ENCODE measurements at regions not wholly inside any gene's neighbourhood (a gene's known extent, or its start where the extent isn't known, plus 50 kb on each side); places are given as distances from the start of the nearest gene placed in this dataset.
A peak's percentile ranks its signal among the peaks of the same experiment; 100 is the strongest.
"Not testable (repeated sequence)": the region's sequence is repeated elsewhere in the genome, so short reads cannot be mapped to it uniquely, and the experiment has no call there.

GRCh38 chr20:54820392-54820791 is 345.0 kb downstream of the DOK5 start:
- H3K36me3 ChIP-seq: no peaks in the 10 kb centered on the region
- no peak overlapping the region for H3K9ac ChIP-seq
- TF ChIP-seq Cebpa-rat (IDR thresholded peaks at IDR 0.05): no peak
- H3K4me3 ChIP-seq: no peak overlapping the region
- no peaks in the 10 kb centered on the region for H4K20me1 ChIP-seq
- H3K27me3 ChIP-seq: no peaks in the 10 kb centered on the region
- no peaks in the 10 kb centered on the region for H3K9me3 ChIP-seq (replicated peaks in 1 of 11)
- no peak overlapping the region for H3K27ac ChIP-seq
- no peaks in the 10 kb centered on the region for H3K4me1 ChIP-seq
- no peak overlapping the region for H3K4me2 ChIP-seq

DNA sequence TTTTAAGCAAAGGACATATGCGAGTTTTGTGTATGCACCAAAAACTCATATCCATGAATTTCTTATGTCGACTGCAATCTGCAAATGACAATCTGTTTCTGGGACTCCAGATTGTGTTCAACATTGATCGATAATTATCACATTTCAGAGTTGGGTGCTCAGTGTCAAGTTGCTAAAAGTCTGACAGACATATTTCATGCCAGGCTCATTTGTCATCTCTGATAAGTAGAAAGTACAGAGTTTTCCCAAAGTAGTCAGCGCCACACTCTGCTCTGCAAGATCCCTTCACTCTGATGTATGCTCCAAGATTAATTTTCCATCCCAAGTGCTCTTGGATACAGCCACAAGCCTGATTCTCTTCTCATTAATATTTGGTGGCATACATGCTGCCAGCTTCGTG is 331.1 kb downstream of the DOK5 start:
- no peaks in the 10 kb centered on the region for H3K36me3 ChIP-seq
- H4K20me1 ChIP-seq: no peaks in the 10 kb centered on the region
- no peak overlapping the region for H3K9ac ChIP-seq
- TF ChIP-seq Cebpa-rat (IDR thresholded peaks at IDR 0.05): no peak
- no peak overlapping the region for H3K4me3 ChIP-seq
- H3K27ac ChIP-seq: no peak overlapping the region
- H3K4me1 ChIP-seq: peaks cover 0 to 5% (median 0%) of the 10 kb centered on the region in 10 experiments; a peak in 3 of 20 replicates
- H3K4me2 ChIP-seq: no peak overlapping the region
- no peaks in the 10 kb centered on the region for H3K27me3 ChIP-seq
- H3K9me3 ChIP-seq (replicated peaks in 1 of 11): no peaks in the 10 kb centered on the region

DNA sequence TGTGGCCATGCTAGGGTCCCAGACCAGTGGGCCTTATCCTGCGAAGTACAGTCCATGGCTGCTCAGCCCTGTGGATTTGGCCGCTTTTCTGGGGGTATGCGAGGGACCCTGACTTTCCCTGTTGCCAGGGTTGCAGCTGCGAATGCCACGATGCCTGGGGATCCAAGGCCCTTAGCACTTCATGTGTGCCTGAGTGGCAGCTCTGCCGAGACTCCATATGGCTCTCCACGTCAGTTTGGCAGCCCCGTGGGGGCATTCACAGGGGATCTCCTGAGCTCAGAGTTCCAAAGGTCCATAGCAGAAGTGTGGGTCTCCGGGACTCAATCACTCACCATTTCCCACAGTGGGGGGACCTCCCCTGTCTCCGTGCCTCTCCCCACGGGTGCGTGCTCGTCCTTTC is 319.5 kb downstream of the DOK5 start:
- H3K4me1 ChIP-seq: no peaks in the 10 kb centered on the region
- no peak overlapping the region for H3K27ac ChIP-seq
- H4K20me1 ChIP-seq: no peaks in the 10 kb centered on the region
- TF ChIP-seq Cebpa-rat (IDR thresholded peaks at IDR 0.05): no peak
- H3K4me3 ChIP-seq: no peak overlapping the region
- H3K36me3 ChIP-seq: no peaks in the 10 kb centered on the region
- H3K27me3 ChIP-seq: no peaks in the 10 kb centered on the region
- H3K9ac ChIP-seq: no peak overlapping the region
- H3K4me2 ChIP-seq: no peak overlapping the region
- no peaks in the 10 kb centered on the region for H3K9me3 ChIP-seq (replicated peaks in 1 of 11)

DNA sequence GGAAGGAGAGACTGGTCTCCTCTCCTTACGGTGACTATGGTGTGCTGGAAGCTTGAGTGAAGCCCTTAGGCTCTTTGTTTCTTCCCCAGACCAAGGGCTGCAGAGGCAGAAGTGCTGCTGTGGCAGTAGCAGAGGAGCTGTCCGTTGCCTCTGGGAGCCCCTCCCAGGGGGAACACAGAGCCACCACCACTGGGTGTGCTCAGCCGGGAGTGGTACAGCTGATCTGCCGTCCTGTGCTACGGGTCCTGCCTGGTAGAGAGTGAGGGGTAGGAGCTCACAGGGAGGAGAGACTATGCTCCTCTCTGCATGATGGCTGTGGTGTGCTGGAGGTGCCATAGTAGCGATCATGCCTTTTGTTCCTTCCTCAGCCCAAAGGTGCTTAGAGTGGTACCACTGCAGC is 318.7 kb downstream of the DOK5 start:
- no peak overlapping the region for H3K27ac ChIP-seq
- no peak overlapping the region for H3K4me2 ChIP-seq
- no peaks in the 10 kb centered on the region for H3K27me3 ChIP-seq
- no peaks in the 10 kb centered on the region for H4K20me1 ChIP-seq
- no peak overlapping the region for H3K9ac ChIP-seq
- H3K4me3 ChIP-seq: no peak overlapping the region
- no peak for TF ChIP-seq Cebpa-rat (IDR thresholded peaks at IDR 0.05)
- H3K4me1 ChIP-seq: no peaks in the 10 kb centered on the region
- no peaks in the 10 kb centered on the region for H3K36me3 ChIP-seq
- peaks cover 0 to 2% (median 0%) of the 10 kb centered on the region in 11 experiments; a peak in 2 of 22 replicates for H3K9me3 ChIP-seq (replicated peaks in 1 of 11)

DNA sequence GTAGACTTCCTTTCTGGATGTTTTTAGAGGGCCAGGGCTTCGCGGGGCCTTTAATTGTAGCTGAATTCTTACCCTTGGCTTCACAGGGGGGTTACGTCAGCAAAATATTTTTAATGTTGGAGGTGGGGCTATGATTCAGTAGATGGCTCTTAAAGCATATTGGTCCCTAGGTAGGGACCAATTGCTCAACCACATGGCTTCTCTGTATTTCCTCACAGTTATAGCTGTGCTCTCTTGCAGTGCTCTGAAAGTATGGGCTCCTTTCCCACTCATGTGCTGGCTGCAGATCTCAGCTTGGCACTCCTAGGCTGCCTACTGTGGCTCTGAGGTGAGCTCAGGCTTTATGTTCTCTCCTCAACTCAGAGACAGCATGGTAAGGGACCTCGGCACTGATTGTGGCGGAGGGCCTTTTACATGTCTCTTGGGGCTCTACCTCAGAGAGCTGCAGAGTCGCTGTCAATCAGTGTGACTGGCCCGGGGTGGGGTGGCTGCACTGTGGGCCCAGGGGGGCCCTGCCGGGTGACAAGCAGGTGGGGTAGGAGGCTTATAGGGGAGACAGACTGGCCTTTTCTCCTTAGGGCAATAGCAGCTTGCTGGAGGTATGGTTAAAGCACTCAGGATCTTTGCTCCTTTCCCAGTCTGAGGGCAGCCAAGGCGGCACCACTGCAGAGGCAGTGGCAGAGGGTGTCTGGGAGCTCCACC is 318.0 kb downstream of the DOK5 start:
- TF ChIP-seq Cebpa-rat (IDR thresholded peaks at IDR 0.05): no peak

DNA sequence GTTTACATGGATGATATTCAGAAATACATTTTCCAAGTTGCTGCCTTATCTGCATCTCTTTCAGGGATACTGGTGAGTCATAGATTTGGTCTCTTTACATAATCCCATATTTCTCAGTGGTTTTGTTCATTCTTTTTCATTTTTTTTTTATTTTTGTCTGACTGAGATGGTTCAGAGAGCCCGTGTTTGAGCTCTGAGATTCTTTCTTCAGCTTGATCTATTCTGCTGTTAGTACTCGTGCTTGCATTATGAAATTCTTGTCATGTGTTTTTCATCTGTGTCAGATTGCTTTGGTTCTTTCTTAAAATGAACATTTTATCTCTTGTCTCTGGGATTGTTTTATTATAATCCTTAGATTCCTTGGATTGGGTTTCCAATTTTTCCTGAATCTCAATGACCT is 317.3 kb downstream of the DOK5 start:
- no peak overlapping the region for H3K9ac ChIP-seq
- no peak overlapping the region for H3K27ac ChIP-seq
- H3K9me3 ChIP-seq (replicated peaks in 1 of 11): peaks cover 0 to 11% (median 6%) of the 10 kb centered on the region in 11 experiments; a peak in 7 of 22 replicates
- no peak overlapping the region for H3K4me2 ChIP-seq
- H3K4me1 ChIP-seq: no peaks in the 10 kb centered on the region
- no peak overlapping the region for H3K4me3 ChIP-seq
- H3K27me3 ChIP-seq: no peaks in the 10 kb centered on the region
- no peaks in the 10 kb centered on the region for H3K36me3 ChIP-seq
- no peaks in the 10 kb centered on the region for H4K20me1 ChIP-seq
- TF ChIP-seq Cebpa-rat (IDR thresholded peaks at IDR 0.05): no peak

More for the DNA sequence above, 318.0 kb downstream of the DOK5 start:
- Histone ChIP-seq H3K4me1 (no peaks in the 10 kb centered on the region), H3K4me3 (no peak overlapping the region), H4K20me1 (no peaks in the 10 kb centered on the region), H3K27me3 (no peaks in the 10 kb centered on the region), H3K9me3 (replicated peaks in 1 of 11) (peaks cover 0 to 8% (median 3%) of the 10 kb centered on the region in 11 experiments; a peak in 7 of 22 replicates), H3K4me2 (no peak overlapping the region), H3K36me3 (no peaks in the 10 kb centered on the region), H3K9ac (no peak overlapping the region), H3K27ac (no peak overlapping the region)

- H3K27ac ChIP-seq, H3K36me3 ChIP-seq, H3K9ac ChIP-seq, H3K4me3 ChIP-seq, H3K27me3 ChIP-seq, H3K4me1 ChIP-seq, H4K20me1 ChIP-seq, H3K4me2 ChIP-seq: not testable (repeated sequence)
- peaks cover 0 to 11% (median 6%) of the 10 kb centered on the region in 11 experiments; a peak in 7 of 22 replicates for H3K9me3 ChIP-seq (replicated peaks in 1 of 11)
Observed at GRCh38 chr20:54788260-54788659, 312.9 kb downstream of the DOK5 start.

DNA sequence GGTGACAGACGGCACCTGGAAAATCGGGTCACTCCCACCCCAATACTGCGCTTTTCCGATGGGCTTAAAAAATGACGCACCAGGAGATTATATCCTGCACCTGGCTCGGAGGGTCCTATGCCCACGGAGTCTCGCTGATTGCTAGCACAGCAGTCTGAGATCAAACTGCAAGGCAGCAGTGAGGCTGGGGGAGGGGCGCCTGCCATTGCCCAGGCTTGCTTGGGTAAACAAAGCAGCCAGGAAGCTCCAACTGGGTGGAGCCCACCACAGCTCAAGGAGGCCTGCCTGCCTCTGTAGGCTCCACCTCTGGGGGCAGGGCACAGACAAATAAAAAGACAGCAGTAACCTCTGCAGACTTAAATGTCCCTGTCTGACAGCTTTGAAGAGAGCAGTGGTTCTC is 307.4 kb downstream of the DOK5 start:
- not testable (repeated sequence) for H3K36me3 ChIP-seq; H3K9ac ChIP-seq; H3K4me3 ChIP-seq; H3K27me3 ChIP-seq; H3K4me1 ChIP-seq; H4K20me1 ChIP-seq; H3K27ac ChIP-seq; H3K4me2 ChIP-seq; H3K9me3 ChIP-seq (replicated peaks in 1 of 11)

GRCh38 chr20:54774426-54774825 is 299.0 kb downstream of the DOK5 start:
- H3K27ac ChIP-seq: peak overlapping the region in 5 of 11 experiments; percentile 3 to 63 (median 35); a peak in 7 of 22 replicates

GRCh38 chr20:54773643-54774000 is 298.2 kb downstream of the DOK5 start:
- H3K27ac ChIP-seq: peak overlapping the region in 5 of 11 experiments; percentile 3 to 63 (median 35); a peak in 3 of 22 replicates
- no peaks in the 10 kb centered on the region for H4K20me1 ChIP-seq
- no peaks in the 10 kb centered on the region for H3K9me3 ChIP-seq (replicated peaks in 1 of 11)
- TF ChIP-seq Cebpa-rat (IDR thresholded peaks at IDR 0.05): no peak
- peaks cover 0 to 14% (median 6%) of the 10 kb centered on the region in 10 experiments; a peak in 10 of 20 replicates for H3K4me1 ChIP-seq
- no peak overlapping the region for H3K9ac ChIP-seq
- H3K36me3 ChIP-seq: no peaks in the 10 kb centered on the region
- H3K27me3 ChIP-seq: no peaks in the 10 kb centered on the region
- H3K4me3 ChIP-seq: no peak overlapping the region
- H3K4me2 ChIP-seq: peak overlapping the region in 5 of 11 experiments; percentile 21 to 47 (median 36); a peak in 5 of 22 replicates

More at GRCh38 chr20:54774426-54774825, 299.0 kb downstream of the DOK5 start:
- H3K9me3 ChIP-seq (replicated peaks in 1 of 11): no peaks in the 10 kb centered on the region
- no peak overlapping the region for H3K9ac ChIP-seq
- no peaks in the 10 kb centered on the region for H4K20me1 ChIP-seq
- no peaks in the 10 kb centered on the region for H3K27me3 ChIP-seq
- H3K4me3 ChIP-seq: no peak overlapping the region
- H3K36me3 ChIP-seq: no peaks in the 10 kb centered on the region
- peak overlapping the region in 5 of 11 experiments; percentile 21 to 47 (median 36); a peak in 10 of 22 replicates for H3K4me2 ChIP-seq
- H3K4me1 ChIP-seq: peaks cover 0 to 14% (median 6%) of the 10 kb centered on the region in 10 experiments; a peak in 10 of 20 replicates
- no peak for TF ChIP-seq Cebpa-rat (IDR thresholded peaks at IDR 0.05)

Data from BLaER1 treated with 17β-estradiol and CSF1 and Interleukin-3, amounts not matched to agents 10 nM and 100 nM (cell line).